Muscle of arm (tissue), 1 donor: ENCODE measurements at regions not wholly inside any gene's neighbourhood (a gene's known extent, or its start where the extent isn't known, plus 50 kb on each side); places are given as distances from the start of the nearest gene placed in this dataset.

Source experiments
- DNase-seq: peaks from one replicate; pipeline ENCODE4 v3.0.0-alpha.2; 2013

- DNase-seq = peak; percentile 77
Observed at GRCh38 chr2:41483982-41484857, 563.6 kb upstream of the PKDCC start.

- DNase-seq = no peak
Observed at GRCh38 chr2:41484858-41485234, 563.0 kb upstream of the PKDCC start.

GRCh38 chr2:41486948-41487347 lies 560.9 kb upstream of the PKDCC start:
- no peak for DNase-seq

- peak; percentile 46 for DNase-seq
Observed at GRCh38 chr2:41488888-41489287, 558.9 kb upstream of the PKDCC start.

GRCh38 chr2:41489638-41490037 lies 558.2 kb upstream of the PKDCC start:
- DNase-seq = no peak

GRCh38 chr2:41495050-41495449 lies 552.8 kb upstream of the PKDCC start:
- no peak for DNase-seq

GRCh38 chr2:41496908-41497307 lies 550.9 kb upstream of the PKDCC start:
- no peak for DNase-seq

- DNase-seq = no peak
Observed at GRCh38 chr2:41498781-41499180, 549.0 kb upstream of the PKDCC start.

GRCh38 chr2:41500895-41501294 lies 546.9 kb upstream of the PKDCC start:
- no peak for DNase-seq

GRCh38 chr2:41502752-41503151 lies 545.1 kb upstream of the PKDCC start:
- DNase-seq = no peak

- no peak for DNase-seq
Observed at GRCh38 chr2:41504532-41504931, 543.3 kb upstream of the PKDCC start.

GRCh38 chr2:41510108-41510507 lies 537.7 kb upstream of the PKDCC start:
- DNase-seq = no peak

GRCh38 chr2:41521211-41521610 lies 526.6 kb upstream of the PKDCC start:
- no peak for DNase-seq

GRCh38 chr2:41527525-41528323 lies 520.1 kb upstream of the PKDCC start:
- DNase-seq = no peak

GRCh38 chr2:41535575-41535974 lies 512.2 kb upstream of the PKDCC start:
- DNase-seq = no peak

- no peak for DNase-seq
Observed at GRCh38 chr2:41540272-41540998, 507.4 kb upstream of the PKDCC start.

- DNase-seq = no peak
Observed at GRCh38 chr2:41543726-41544125, 504.1 kb upstream of the PKDCC start.

- DNase-seq = no peak
Observed at GRCh38 chr2:41544709-41545108, 503.1 kb upstream of the PKDCC start.

GRCh38 chr2:41546031-41546430 lies 501.8 kb upstream of the PKDCC start:
- no peak for DNase-seq

- no peak for DNase-seq
Observed at GRCh38 chr2:41568648-41569047, 479.2 kb upstream of the PKDCC start.

GRCh38 chr2:41572154-41572553 lies 475.7 kb upstream of the PKDCC start:
- no peak for DNase-seq

- no peak for DNase-seq
Observed at GRCh38 chr2:41576423-41576822, 471.4 kb upstream of the PKDCC start.
